ENCODE measurements at regions not wholly inside any gene's neighbourhood (a gene's known extent, or its start where the extent isn't known, plus 50 kb on each side); places are given as distances from the start of the nearest gene placed in this dataset.

DNA sequence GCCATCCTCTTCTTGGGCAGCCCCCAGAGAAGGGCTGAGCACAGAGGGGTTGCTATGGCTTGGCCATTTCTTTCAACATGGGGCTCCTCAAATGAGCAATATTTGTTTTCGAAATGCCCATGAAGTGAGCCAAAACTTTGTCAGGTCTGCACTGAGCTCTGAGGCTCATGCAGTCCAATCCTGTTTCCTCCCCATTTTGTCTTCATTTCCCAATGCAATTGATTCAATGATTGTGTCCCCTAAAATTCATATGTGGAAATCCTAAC lies 60.6 kb upstream of the CD44 start:
- Histone ChIP-seq H3K4me1 (peaks cover 0 to 2% of the 10 kb centered on the region in 2 donors), H3K4me3 (no peak overlapping the region), H3K27ac (no peak overlapping the region), H3K36me3 (no peaks in the 10 kb centered on the region), H3K9me3 (no peaks in the 10 kb centered on the region), H3K27me3 (no peaks in the 10 kb centered on the region)
- no peak for TF ChIP-seq POLR2AphosphoS5 (IDR thresholded peaks at IDR 0.05)
- TF ChIP-seq, protein P1, sequence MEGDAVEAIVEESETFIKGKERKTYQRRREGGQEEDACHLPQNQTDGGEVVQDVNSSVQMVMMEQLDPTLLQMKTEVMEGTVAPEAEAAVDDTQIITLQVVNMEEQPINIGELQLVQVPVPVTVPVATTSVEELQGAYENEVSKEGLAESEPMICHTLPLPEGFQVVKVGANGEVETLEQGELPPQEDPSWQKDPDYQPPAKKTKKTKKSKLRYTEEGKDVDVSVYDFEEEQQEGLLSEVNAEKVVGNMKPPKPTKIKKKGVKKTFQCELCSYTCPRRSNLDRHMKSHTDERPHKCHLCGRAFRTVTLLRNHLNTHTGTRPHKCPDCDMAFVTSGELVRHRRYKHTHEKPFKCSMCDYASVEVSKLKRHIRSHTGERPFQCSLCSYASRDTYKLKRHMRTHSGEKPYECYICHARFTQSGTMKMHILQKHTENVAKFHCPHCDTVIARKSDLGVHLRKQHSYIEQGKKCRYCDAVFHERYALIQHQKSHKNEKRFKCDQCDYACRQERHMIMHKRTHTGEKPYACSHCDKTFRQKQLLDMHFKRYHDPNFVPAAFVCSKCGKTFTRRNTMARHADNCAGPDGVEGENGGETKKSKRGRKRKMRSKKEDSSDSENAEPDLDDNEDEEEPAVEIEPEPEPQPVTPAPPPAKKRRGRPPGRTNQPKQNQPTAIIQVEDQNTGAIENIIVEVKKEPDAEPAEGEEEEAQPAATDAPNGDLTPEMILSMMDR (IDR thresholded peaks at IDR 0.05): no peak
- no peak for TF ChIP-seq POLR2A (IDR thresholded peaks at IDR 0.05)
- no peak for DNase-seq (ENCODE audit: low spot score in 2 of 2)
- intact Hi-C loops (cut with DNase I; ENCODE audit: low total_unique reads): loop anchor here (10.0 kb wide), 1 partner anchor 1076 kb away; no protein-coding TSS in a partner anchor

DNA sequence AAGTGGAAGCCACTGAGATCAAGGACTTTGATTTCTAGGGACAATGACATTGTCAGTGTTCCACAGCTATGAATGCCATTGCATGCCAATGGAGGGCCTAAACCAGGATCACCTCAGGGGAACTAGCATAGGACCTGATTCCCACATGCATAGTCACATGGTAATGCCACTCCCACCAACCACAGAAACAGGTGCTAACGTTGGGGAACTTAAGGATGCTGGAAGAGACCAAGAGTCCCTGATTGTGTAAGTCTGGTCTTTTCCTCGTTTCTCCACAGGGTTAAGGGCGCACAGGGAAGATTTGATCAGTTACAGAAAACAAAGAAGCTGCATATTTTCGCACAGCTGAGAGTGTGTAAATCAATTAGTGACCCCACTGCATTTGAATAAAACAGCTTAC lies 59.4 kb upstream of the CD44 start:
- H3K4me1 ChIP-seq: peaks cover 0 to 5% of the 10 kb centered on the region in 2 donors
- H3K9me3 ChIP-seq: no peaks in the 10 kb centered on the region
- no peaks in the 10 kb centered on the region for H3K27me3 ChIP-seq
- intact Hi-C loops (cut with DNase I; ENCODE audit: low total_unique reads): loop anchor here (10.0 kb wide), 1 partner anchor 1075 kb away; no protein-coding TSS in a partner anchor
- TF ChIP-seq POLR2A (IDR thresholded peaks at IDR 0.05): no peak
- TF ChIP-seq, protein P1 (IDR thresholded peaks at IDR 0.05): no peak
- TF ChIP-seq POLR2AphosphoS5 (IDR thresholded peaks at IDR 0.05): no peak
- no peak overlapping the region for H3K27ac ChIP-seq
- no peak for DNase-seq (ENCODE audit: low spot score in 2 of 2)
- no peak overlapping the region for H3K4me3 ChIP-seq
- H3K36me3 ChIP-seq: no peaks in the 10 kb centered on the region

DNA sequence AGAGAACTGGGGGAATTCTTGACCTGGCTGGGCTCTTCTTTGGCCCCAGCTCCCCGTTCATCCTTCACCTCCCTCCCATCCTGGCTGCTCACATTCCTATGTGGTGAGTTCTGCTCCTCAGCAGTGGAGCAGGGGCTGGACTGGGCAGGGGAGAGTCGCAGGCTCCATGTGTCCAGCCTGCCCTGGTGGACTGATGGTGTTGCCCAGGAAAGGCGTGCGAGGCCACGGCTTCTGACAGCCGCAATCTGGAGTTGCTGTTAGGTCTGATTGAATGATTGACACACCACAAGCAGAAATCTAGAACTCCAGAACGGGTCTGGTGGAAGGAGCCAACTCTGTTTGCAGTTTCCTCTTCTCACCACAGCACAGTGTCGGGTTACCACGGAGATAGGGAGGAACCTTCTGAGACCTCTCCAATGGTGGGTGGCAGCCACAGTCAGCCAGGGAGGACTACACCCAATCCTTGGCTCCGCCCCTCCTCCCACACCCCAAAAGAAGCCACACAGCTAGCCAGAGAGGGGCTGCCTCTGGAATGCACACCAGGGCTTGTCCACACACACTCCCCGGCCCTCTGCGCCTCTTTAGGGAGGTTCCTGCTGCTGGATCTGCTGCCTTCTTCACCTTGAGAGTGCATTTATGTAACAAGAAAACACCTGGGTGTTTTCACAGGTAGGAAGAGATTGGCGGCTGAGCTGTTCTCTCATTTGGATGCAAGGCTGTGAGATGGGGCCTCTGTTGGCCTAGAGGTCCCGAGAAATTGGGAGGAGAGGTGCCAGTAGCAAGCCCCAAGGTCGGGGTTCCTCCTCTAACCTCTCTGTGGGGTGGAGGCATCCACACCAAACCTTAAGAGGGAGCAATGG lies 56.4 kb upstream of the CD44 start:
- peaks cover 4 to 5% of the 10 kb centered on the region in 2 donors for H3K4me1 ChIP-seq
- TF ChIP-seq, protein P1 (IDR thresholded peaks at IDR 0.05): no peak
- TF ChIP-seq POLR2AphosphoS5 (IDR thresholded peaks at IDR 0.05) (no peak), POLR2A (IDR thresholded peaks at IDR 0.05) (no peak)
- DNase-seq (ENCODE audit: low spot score in 2 of 2): peak in 1 of 2 donors; percentile 41
- peak overlapping the region in 1 of 3 donors; percentile 7 for H3K4me3 ChIP-seq
- no peaks in the 10 kb centered on the region for H3K9me3 ChIP-seq
- intact Hi-C loops (cut with DNase I; ENCODE audit: low total_unique reads): no loop called here
- H3K27ac ChIP-seq: peak overlapping the region; percentile 54 to 66
- no peaks in the 10 kb centered on the region for H3K36me3 ChIP-seq
- H3K27me3 ChIP-seq: no peaks in the 10 kb centered on the region

DNA sequence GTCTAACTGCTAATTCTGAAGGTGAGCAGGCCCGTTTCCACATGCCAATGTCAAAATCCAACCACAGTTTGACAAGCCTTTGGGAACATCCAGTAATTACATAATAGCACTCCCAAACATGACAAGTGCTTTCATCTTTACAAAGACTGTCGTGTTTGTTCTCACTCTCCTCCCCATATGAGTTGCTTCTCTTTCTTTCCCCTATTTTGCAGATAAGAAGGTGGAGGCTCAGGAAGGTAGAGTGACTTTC lies 55.9 kb upstream of the CD44 start:
- no peaks in the 10 kb centered on the region for H3K36me3 ChIP-seq
- H3K27me3 ChIP-seq: no peaks in the 10 kb centered on the region
- intact Hi-C loops (cut with DNase I; ENCODE audit: low total_unique reads): no loop called here
- H3K27ac ChIP-seq: peak overlapping the region; percentile 54 to 66
- DNase-seq (ENCODE audit: low spot score in 2 of 2): no peak
- H3K4me1 ChIP-seq: peaks cover 5% of the 10 kb centered on the region in 2 donors
- no peak for TF ChIP-seq POLR2AphosphoS5 (IDR thresholded peaks at IDR 0.05)
- no peak for TF ChIP-seq POLR2A (IDR thresholded peaks at IDR 0.05)
- H3K4me3 ChIP-seq: no peak overlapping the region
- no peaks in the 10 kb centered on the region for H3K9me3 ChIP-seq

DNA sequence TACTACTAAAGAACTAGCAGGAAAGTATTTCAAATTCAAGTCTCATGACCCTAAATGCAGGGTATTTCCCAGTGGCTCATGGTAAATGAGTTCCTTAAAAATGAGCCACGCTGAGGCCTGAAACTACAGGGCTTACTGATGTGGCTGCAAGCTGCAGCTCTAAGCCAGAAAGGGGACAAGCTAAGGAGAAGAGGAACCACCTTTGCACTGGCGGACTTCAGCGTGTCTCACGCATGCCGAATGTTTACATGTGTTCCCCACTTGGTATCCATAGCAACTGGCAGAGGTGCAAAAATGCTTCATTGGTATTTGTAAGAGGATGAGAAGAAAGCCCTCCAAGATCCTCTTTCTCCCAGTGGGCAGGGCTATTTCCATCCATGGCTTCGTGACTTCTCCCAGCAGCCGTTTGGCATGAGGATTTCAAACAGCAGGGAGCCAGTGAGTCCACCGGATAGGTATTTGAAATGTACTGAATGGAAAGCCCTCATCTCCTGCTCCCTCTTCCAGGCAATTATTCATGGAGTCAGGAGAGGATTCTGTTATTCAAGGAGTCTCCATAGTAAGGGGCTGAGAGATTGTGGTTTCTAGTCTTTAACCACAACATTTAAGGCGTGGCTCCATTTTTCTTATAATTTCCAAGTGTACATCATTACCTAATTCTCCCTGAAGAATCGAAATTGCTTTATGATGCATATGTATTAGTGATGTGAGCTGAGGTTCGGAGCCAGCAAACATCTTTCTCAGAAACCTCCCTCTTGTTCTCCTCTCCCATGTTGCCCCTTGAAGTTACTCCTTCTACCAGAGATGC lies 55.3 kb upstream of the CD44 start:
- no peaks in the 10 kb centered on the region for H3K9me3 ChIP-seq
- peaks cover 5% of the 10 kb centered on the region in 2 donors for H3K4me1 ChIP-seq
- H3K36me3 ChIP-seq: no peaks in the 10 kb centered on the region
- H3K27ac ChIP-seq: peak overlapping the region; percentile 54 to 66
- intact Hi-C loops (cut with DNase I; ENCODE audit: low total_unique reads): no loop called here
- H3K4me3 ChIP-seq: no peak overlapping the region
- peak in 1 of 2 donors; percentile 72 for DNase-seq (ENCODE audit: low spot score in 2 of 2)
- no peaks in the 10 kb centered on the region for H3K27me3 ChIP-seq
- TF ChIP-seq POLR2AphosphoS5 (IDR thresholded peaks at IDR 0.05) (peak in 2 of 3 donors; percentile 13 to 34), POLR2A (IDR thresholded peaks at IDR 0.05) (no peak)
- TF ChIP-seq, protein P1 (IDR thresholded peaks at IDR 0.05): no peak
